HepG2 (cell line): ENCODE measurements at regions not wholly inside any gene's neighbourhood (a gene's known extent, or its start where the extent isn't known, plus 50 kb on each side); places are given as distances from the start of the nearest gene placed in this dataset.
"Not testable (repeated sequence)": the region's sequence is repeated elsewhere in the genome, so short reads cannot be mapped to it uniquely, and the experiment has no call there.

Experiments used
- ATAC-seq: fragments of 200-7000 bp; cut with Tn5 transposase; 3 replicates; pipeline ENCODE4 v1.9.1; 2020; ENCODE audit warnings: mild to moderate bottlenecking, moderate library complexity
- BruUV-seq: library from RNA; stranded (reverse); fragments of 400-500 nt; replicated peaks from 2 replicates; lab custom pipeline; 2021; lab: Mats Ljungman, UMichigan
- CTCF ChIA-PET: fragments of 300-600 bp; formaldehyde crosslinking; extraction: SDS; loops from one replicate; lab custom pipeline; 2021; ENCODE audit warnings: low total read pairs, inconsistent platforms, low intra/inter-chr PET ratio; lab: Yijun Ruan, JAX
- POLR2A ChIA-PET: fragments of 350-600 bp; sonication (Branson Sonifier 250); formaldehyde crosslinking; loops from one replicate; lab custom pipeline; 2020; ENCODE audit warnings: antibody characterized with exemption, inconsistent platforms; lab: Yijun Ruan, JAX
- DNase-seq: peaks from one replicate; pipeline ENCODE4 v3.0.0-alpha.2; 2015; ENCODE audit warnings: low spot score
- FAIRE-seq: peaks from 3 replicates; lab custom pipeline; 2011; peaks lifted over from hg19 to GRCh38; lab: Jason Lieb, UNC
- H2AFZ ChIP-seq: one replicate; pipeline ENCODE4 v1.6.1; 2011; ENCODE audit warnings: low read length, inconsistent platforms
- H3K27ac ChIP-seq: fragments of 300-600 bp; 3 replicates; pipeline ENCODE4 v1.8.0; 2011; ENCODE audit warnings: mixed run types, mild to moderate bottlenecking, mixed read lengths, low read length, inconsistent platforms; ENCODE audit not compliant: insufficient read depth; ENCODE audit errors: extremely low read length
- H3K27me3 ChIP-seq, 2 experiments: fragments of 200-600 bp in 1 of 2; 2 replicates in 1 of 2; 3 replicates in 1 of 2; pipeline versions ENCODE4 v1.6.0 to v1.8.0; 2011; ENCODE audit warnings: low read length in 2 of 2, mild to moderate bottlenecking in 2 of 2, moderate library complexity in 2 of 2, inconsistent platforms in 1 of 2; ENCODE audit not compliant: insufficient read depth in 2 of 2, control insufficient read depth in 1 of 2
- H3K36me3 ChIP-seq, 2 experiments: fragments of 200-600 bp in 1 of 2; replicated peaks in 1 of 2; 2 replicates in 1 of 2; 3 replicates in 1 of 2; pipeline versions ENCODE4 v1.5.1 to v1.8.0; 2011; ENCODE audit warnings: low read length in 2 of 2, inconsistent platforms in 1 of 2; ENCODE audit not compliant: insufficient read depth in 2 of 2, control insufficient read depth in 1 of 2
- H3K4me1 ChIP-seq: 2 replicates; pipeline ENCODE4 v1.5.1; 2012; ENCODE audit warnings: low read length, inconsistent platforms; ENCODE audit not compliant: insufficient read depth
- H3K4me2 ChIP-seq: 2 replicates; pipeline ENCODE4 v1.6.0; 2011; ENCODE audit warnings: low read depth, low read length, inconsistent platforms
- H3K4me3 ChIP-seq, 3 experiments: fragments of 200-600 bp in 1 of 3; sonication (generic), shearing (Covaris generic) in 1 of 3; replicated peaks in 1 of 3; 2 replicates each; pipeline ENCODE4 v1.5.1; 2011 to 2016; ENCODE audit warnings: low read length in 3 of 3, inconsistent platforms in 2 of 3, low read depth in 2 of 3, mild to moderate bottlenecking in 2 of 3, control low read depth in 1 of 3, mixed read lengths in 1 of 3; ENCODE audit not compliant: insufficient read depth in 1 of 3
- H3K79me2 ChIP-seq: one replicate; pipeline ENCODE4 v1.6.1; 2011; ENCODE audit warnings: low read length, inconsistent platforms; ENCODE audit not compliant: insufficient read depth
- H3K9ac ChIP-seq: 2 replicates; pipeline ENCODE4 v1.6.0; 2011; ENCODE audit warnings: mild to moderate bottlenecking, low read depth, low read length, inconsistent platforms; ENCODE audit not compliant: insufficient read depth
- H3K9me3 ChIP-seq: 2 replicates; pipeline ENCODE4 v1.5.1; 2012; ENCODE audit warnings: mild to moderate bottlenecking, low read length
- H4K20me1 ChIP-seq: 2 replicates; pipeline ENCODE4 v1.6.0; 2011; ENCODE audit warnings: inconsistent platforms, mild to moderate bottlenecking, low read length, moderate library complexity; ENCODE audit not compliant: insufficient read depth
- CAMTA2 ChIP-seq: sonication (generic); formaldehyde crosslinking; IDR thresholded peaks from 2 replicates; pipeline ENCODE4 v1.4.0; 2020; ENCODE audit warnings: mild to moderate bottlenecking, missing genetic modification reagents, borderline replicate concordance
- DMTF1 ChIP-seq: sonication (generic); formaldehyde crosslinking; IDR thresholded peaks from 2 replicates; pipeline ENCODE4 v1.4.0; 2020; ENCODE audit warnings: mild to moderate bottlenecking, missing genetic modification reagents
- EHMT2 ChIP-seq: fragments of 200-600 bp; sonication (generic); IDR thresholded peaks from 2 replicates; pipeline ENCODE4 v1.7.0; 2017; ENCODE audit warnings: antibody characterized with exemption, low read depth, low read length, borderline replicate concordance
- FOSL2 ChIP-seq: sonication (generic); formaldehyde crosslinking; IDR thresholded peaks from 2 replicates; pipeline ENCODE4 v1.4.0; 2020; ENCODE audit warnings: missing genetic modification reagents
- GATAD2A ChIP-seq: IDR thresholded peaks from 2 replicates; pipeline ENCODE4 v1.6.1; 2016
- IRF2 ChIP-seq: IDR thresholded peaks from 2 replicates; pipeline ENCODE4 v1.6.1; 2018; ENCODE audit warnings: missing genetic modification reagents, missing compliant biosample characterization
- PRDM10 ChIP-seq: sonication (generic); formaldehyde crosslinking; IDR thresholded peaks from 2 replicates; pipeline ENCODE4 v1.4.0; 2020; ENCODE audit warnings: low read depth, missing genetic modification reagents
- RARA ChIP-seq: IDR thresholded peaks from 2 replicates; pipeline ENCODE4 v1.6.1; 2016; ENCODE audit warnings: missing genetic modification reagents, missing compliant biosample characterization
- RFXAP ChIP-seq: sonication (generic); formaldehyde crosslinking; IDR thresholded peaks from 2 replicates; pipeline ENCODE4 v1.4.0; 2020; ENCODE audit warnings: missing genetic modification reagents, borderline replicate concordance
- TEAD3 ChIP-seq: optimal IDR thresholded peaks from 2 replicates; pipeline ENCODE3; 2016; ENCODE audit warnings: borderline replicate concordance
- ZFY ChIP-seq: sonication (generic); formaldehyde crosslinking; IDR thresholded peaks from 2 replicates; pipeline ENCODE4 v1.4.0; 2020; ENCODE audit warnings: missing genetic modification reagents
- ZNF326 ChIP-seq: sonication (generic); formaldehyde crosslinking; IDR thresholded peaks from 2 replicates; pipeline ENCODE4 v1.4.0; 2020; ENCODE audit warnings: missing genetic modification reagents, borderline replicate concordance
- ZNF878 ChIP-seq: sonication (generic); formaldehyde crosslinking; IDR thresholded peaks from 2 replicates; pipeline ENCODE4 v1.8.1; 2023; ENCODE audit warnings: mild to moderate bottlenecking, missing genetic modification reagents, moderate library complexity
- WGBS: methylation state at CpG from one replicate; pipeline ENCODE4 v1.1.6; 2017; ENCODE audit warnings: low lambda C conversion rate; 5-methylcytosine and 5-hydroxymethylcytosine counted together
- in situ Hi-C: cut with HindIII; loops from 2 replicates; pipeline ENCODE4 v1.10.0; 2017; ENCODE audit warnings: low pct_unique_long_range_greater_than_20kb; ENCODE audit not compliant: extremely low pct_ligation_motif_present
- intact Hi-C: fragments of 100-400 bp; cut with micrococcal nuclease; formaldehyde crosslinking; loops from one replicate; pipeline ENCODE4 v1.10.0; 2022; ENCODE audit not compliant: unreplicated experiment

GRCh38 chr10:46095943-46096342 lies 49.9 kb upstream of the MSMB start:
- in situ Hi-C loops, FAIRE-seq, H3K4me3 ChIP-seq, H3K79me2 ChIP-seq, H3K9me3 ChIP-seq, CTCF ChIA-PET, H3K4me2 ChIP-seq, POLR2A ChIA-PET, H4K20me1 ChIP-seq, BruUV-seq, H3K27me3 ChIP-seq, H3K36me3 ChIP-seq, H2AFZ ChIP-seq, DNase-seq, H3K9ac ChIP-seq: not testable (repeated sequence)
- H3K4me1 ChIP-seq = peaks cover 94% of the 10 kb centered on the region
- H3K27ac ChIP-seq = peak overlapping the region; percentile 81
- 89% methylated on average over 3 of the region's 5 CpGs for WGBS
- ATAC-seq = peak; percentile 22
- intact Hi-C loops = loop anchor here (5.0 kb wide), 1 partner anchor 44 kb away; no protein-coding TSS in a partner anchor

- H3K4me2 ChIP-seq = peak overlapping the region; percentile 58
- no peaks in the 10 kb centered on the region for H3K9me3 ChIP-seq
- no peaks in the 10 kb centered on the region for H3K79me2 ChIP-seq
- H2AFZ ChIP-seq = no peak overlapping the region
- intact Hi-C loops (loop anchor here (5.0 kb wide), 1 partner anchor 44 kb away; no protein-coding TSS in a partner anchor), in situ Hi-C loops (no loop called here)
- CTCF ChIA-PET = no interaction called here
- BruUV-seq = no TSS peak
- POLR2A ChIA-PET = no interaction called here
- FAIRE-seq = no peak
- no peak overlapping the region for H3K4me3 ChIP-seq
- peaks cover 92% of the 10 kb centered on the region for H3K4me1 ChIP-seq
- peak overlapping the region; percentile 81 for H3K27ac ChIP-seq
- WGBS = 83% methylated on average over 2 of the region's 4 CpGs
- H3K9ac ChIP-seq = no peak overlapping the region
- peak; percentile 4 for ATAC-seq
- H4K20me1 ChIP-seq = no peaks in the 10 kb centered on the region
- no peaks in the 10 kb centered on the region for H3K36me3 ChIP-seq
- no peaks in the 10 kb centered on the region for H3K27me3 ChIP-seq
- peak; percentile 35 for DNase-seq
- peak; percentile 52 for TF ChIP-seq FOSL2 (CRISPR knock-in tag)
- 0 out of 2 replicates have a peak, but pooled peaks have one; percentile 12 for TF ChIP-seq IRF2 (CRISPR knock-in tag)
- no peak for TF ChIP-seq CAMTA2 (CRISPR knock-in tag)
- TF ChIP-seq EHMT2 = 0 out of 2 replicates have a peak, but pooled peaks have one; percentile 34
- TF ChIP-seq ZNF326 (CRISPR knock-in tag) = no peak
- TF ChIP-seq TEAD3 (CRISPR knock-in tag) = peak; percentile 68
- peak; percentile 28; the same call in 1 of the 2 replicates for TF ChIP-seq RARA
- 0 out of 2 replicates have a peak, but pooled peaks have one; percentile 26 for TF ChIP-seq RFXAP (CRISPR knock-in tag)
- TF ChIP-seq GATAD2A = peak; percentile 26; the same call in 1 of the 2 replicates
- TF ChIP-seq DMTF1 = no peak
- TF ChIP-seq ZFY (CRISPR knock-in tag) = peak; percentile 27; the same call in 1 of the 2 replicates
- 0 out of 2 replicates have a peak, but pooled peaks have one; percentile 6 for TF ChIP-seq PRDM10 (CRISPR knock-in tag)
- TF ChIP-seq ZNF878 (CRISPR knock-in tag) = 0 out of 2 replicates have a peak, but pooled peaks have one; percentile 47
Measured at GRCh38 chr10:46096446-46096845, 50.4 kb upstream of the MSMB start.
